RPMI7951 (cell line): ENCODE measurements at regions not wholly inside any gene's neighbourhood (a gene's known extent, or its start where the extent isn't known, plus 50 kb on each side); places are given as distances from the start of the nearest gene placed in this dataset.
"Not testable (repeated sequence)": the region's sequence is repeated elsewhere in the genome, so short reads cannot be mapped to it uniquely, and the experiment has no call there.

Experiments used
- DNase-seq: peaks from one replicate; pipeline ENCODE4 v3.0.0-alpha.2; 2012; ENCODE audit warnings: low read depth

DNA sequence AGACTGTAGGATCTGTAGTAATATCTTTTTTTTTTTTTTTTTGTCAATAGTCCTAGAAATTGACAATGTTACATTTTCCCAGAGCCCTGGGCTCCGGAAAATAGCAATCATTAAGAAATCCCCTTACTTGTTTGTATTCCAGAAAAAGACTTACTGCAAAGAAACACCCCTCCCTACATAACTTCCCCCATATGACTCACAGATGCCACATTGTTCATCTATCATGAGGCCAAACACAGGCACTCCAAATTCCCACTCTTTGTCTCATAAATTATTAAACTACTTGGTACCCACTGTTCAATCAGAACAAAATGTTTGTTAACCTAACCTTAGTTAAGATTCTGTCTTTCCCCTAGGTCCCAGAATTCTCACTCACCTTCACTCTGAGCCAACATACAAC, 53.5 kb downstream of the TEX51 start:
- peak; percentile 17 for DNase-seq

DNA sequence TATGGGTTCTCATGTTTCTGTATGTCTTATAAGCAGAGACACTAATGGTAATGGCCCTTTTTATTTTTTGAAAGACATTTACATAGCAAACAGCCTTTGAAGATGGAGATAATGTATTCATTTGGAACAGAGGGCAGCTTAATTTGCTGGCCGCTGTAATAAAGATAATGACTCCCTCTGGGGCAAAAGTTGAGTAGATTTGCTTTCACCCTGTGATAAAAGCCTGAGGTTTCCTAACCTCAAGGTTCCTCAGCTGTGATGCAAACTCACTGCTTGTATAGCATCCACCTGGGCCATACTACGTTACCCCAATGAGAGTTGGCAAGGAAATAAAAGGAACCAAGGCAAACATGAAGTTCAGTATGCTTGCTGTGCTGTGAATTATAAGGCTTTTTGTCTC, 54.8 kb downstream of the TEX51 start:
- DNase-seq, result no peak

DNA sequence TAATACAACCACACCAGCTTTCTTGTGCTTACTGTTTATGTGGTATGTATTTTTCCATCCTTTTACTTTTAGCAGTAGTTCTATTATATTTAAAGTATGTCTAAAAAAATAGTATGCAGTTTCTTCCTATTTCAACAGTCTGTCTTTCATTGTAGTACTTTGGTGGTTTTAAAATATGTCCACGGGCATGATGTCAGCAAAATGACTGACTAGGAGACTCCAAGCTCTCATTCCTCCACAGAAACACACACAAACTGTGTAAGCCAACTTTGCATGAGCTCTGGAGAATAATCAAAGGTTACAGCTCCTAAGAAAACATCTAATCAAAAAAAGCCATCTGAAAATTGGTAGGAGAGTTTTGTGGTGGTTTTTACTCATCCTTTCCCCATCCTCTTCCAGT, 56.1 kb downstream of the TEX51 start:
- no peak for DNase-seq

- DNase-seq, result not testable (repeated sequence)
These were observed 58.1 kb downstream of the TEX51 start for GRCh38 chr2:126956773-126957172.

DNA sequence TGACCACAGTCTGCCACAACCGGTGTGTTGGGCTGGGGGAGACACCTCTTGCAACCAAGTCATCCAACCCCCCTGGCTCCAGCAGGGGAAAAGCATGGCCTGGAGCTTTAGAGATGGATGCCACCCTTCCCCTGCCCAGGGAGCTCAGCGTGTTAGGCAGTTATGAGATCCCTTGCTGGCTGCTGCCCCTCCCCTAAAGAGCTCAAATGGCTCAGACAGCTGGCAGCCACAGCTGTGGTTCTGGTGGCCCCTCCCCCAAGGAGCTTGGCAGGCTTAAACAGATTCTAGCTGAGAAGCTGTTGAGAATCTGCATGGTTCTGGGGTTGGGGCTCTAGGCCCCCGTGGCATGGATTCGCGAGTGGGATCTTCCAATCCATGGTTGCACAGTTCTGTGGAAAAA, 64.7 kb downstream of the TEX51 start:
- no peak for DNase-seq

GRCh38 chr2:126966601-126967000, 67.9 kb downstream of the TEX51 start:
- no peak for DNase-seq

GRCh38 chr2:126970583-126970982, 71.9 kb downstream of the TEX51 start:
- no peak for DNase-seq

DNA sequence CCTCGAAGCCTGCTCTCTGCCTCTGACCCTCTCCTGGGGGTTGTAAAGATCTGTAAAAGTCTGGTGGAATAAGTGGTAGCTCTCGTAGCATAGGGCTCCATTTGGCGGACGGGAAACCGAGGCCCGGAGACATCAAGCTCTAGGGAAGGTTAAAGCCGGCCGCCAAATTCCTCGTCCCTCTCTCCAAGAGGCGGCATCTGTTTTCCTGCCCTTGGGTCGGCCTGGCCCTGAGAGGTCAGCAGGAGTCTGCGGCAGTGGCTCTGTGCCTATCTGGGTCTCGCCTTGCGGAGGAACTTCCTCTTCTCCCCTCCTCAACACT, 72.4 kb downstream of the TEX51 start:
- no peak for DNase-seq

GRCh38 chr2:126971481-126972278, 73.0 kb downstream of the TEX51 start:
- peak; percentile 69 for DNase-seq

- DNase-seq, result no peak
These were observed 73.6 kb downstream of the TEX51 start for GRCh38 chr2:126972279-126972626.

- DNase-seq, result no peak
These were observed 75.1 kb downstream of the TEX51 start for GRCh38 chr2:126973745-126974144.

- DNase-seq, result no peak
These were observed 77.3 kb downstream of the TEX51 start for GRCh38 chr2:126975671-126976655.

DNA sequence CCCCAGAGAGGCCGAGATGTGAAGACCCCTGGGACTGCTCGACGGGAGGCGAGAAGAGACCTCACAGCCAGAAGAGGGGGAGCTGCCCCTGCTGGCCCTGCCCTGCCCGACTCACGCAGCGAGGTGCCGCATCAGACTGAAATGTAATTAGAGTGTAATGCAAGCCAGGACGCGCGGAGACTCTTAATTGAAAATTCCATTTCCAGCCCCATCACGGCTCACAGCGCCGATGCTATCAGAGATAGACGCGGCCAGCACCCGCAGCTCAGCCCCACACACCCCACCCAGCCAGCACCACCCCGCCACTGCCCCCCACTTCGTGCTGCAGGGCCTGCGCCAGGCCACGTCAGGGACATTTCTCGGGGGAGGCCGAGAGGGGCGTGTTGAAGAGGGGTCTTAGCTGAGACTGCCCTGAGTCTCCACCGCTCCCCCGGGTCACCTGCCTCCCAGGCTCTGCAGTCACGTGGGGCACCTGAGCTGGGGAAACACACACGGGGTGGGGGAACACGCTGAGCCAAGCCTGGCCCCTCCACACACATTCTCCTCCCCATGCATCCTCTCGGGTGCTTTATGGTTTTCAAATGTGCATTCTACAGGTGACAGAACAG, 78.1 kb downstream of the TEX51 start:
- no peak for DNase-seq

- no peak for DNase-seq
These were observed 79.6 kb downstream of the TEX51 start for GRCh38 chr2:126978333-126978732.

- no peak for DNase-seq
These were observed 80.6 kb downstream of the TEX51 start for GRCh38 chr2:126979039-126980003.

GRCh38 chr2:126981476-126981875, 82.8 kb downstream of the TEX51 start:
- DNase-seq, result peak; percentile 69

DNA sequence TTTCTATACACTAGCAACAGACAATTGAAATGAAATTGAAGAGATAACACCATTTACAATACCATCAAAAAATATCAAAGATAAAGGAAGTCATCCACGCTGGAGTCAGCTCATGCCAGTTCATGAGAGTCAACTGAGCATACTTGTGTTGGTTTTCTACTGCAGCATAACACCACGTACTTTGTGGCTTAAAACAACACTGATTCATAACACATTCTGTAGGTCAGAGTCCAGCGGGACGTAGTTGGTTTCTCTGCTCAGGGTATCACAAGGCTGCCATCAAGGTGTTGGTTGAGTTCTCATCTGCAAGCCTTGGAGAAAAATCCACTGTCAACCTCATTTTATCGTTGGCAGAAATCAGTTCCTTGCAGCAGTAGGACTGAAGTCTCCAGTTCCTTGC, 84.2 kb downstream of the TEX51 start:
- no peak for DNase-seq

DNA sequence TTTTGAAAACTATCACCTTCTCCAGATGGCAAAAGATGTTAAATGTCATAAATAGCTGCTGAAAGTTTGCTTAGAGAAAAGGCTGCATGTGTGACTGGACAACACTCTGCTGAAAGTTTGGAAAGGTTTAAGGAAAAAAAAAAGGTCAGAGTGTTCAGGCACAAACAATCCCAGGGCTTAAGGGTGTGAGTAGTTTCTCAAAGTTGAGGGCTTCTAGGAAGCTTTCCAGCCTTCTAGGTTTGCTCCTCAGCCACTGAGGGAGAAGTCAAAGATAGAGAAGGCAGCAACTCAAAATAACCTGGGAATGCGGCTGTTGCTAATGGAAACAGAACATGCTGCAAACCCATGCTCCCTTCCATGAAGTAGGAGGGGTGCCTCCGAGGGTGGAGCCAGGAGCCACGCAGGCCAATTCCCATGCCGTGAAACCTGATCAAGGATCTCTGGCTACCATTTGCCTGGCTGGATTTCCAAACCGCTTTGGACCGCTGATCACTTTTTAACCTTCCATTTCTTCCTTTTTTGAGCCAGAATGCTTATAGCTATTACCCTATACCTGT, 88.0 kb downstream of the TEX51 start:
- no peak for DNase-seq

GRCh38 chr2:126988482-126988881, 89.8 kb downstream of the TEX51 start:
- DNase-seq, result no peak

GRCh38 chr2:126989064-126989463, 90.4 kb downstream of the TEX51 start:
- DNase-seq, result not testable (repeated sequence)

- DNase-seq, result peak; percentile 19
These were observed 91.5 kb downstream of the TEX51 start for GRCh38 chr2:126990200-126990599.
